SK-N-SH (cell line): ENCODE measurements at regions not wholly inside any gene's neighbourhood (a gene's known extent, or its start where the extent isn't known, plus 50 kb on each side); places are given as distances from the start of the nearest gene placed in this dataset.

Source experiments
- CTCF ChIA-PET: fragments of 300-600, 350-600 bp; formaldehyde crosslinking; extraction: SDS; loops from one replicate; lab custom pipeline; 2021; lab: Yijun Ruan, JAX
- POLR2A ChIA-PET: fragments of 350-600 bp; sonication (Branson Sonifier 250); formaldehyde crosslinking; extraction: SDS; loops from one replicate; lab custom pipeline; 2020; ENCODE audit warnings: antibody characterized with exemption, inconsistent platforms; lab: Yijun Ruan, JAX
- DNase-seq: peaks from one replicate; pipeline ENCODE4 v3.0.0; 2012
- H2AFZ ChIP-seq: fragments of 200-600 bp; sonication (generic); 2 replicates; pipeline ENCODE4 v1.8.1; 2016; ENCODE audit warnings: antibody characterized with exemption, mild to moderate bottlenecking, low read depth
- H3F3A ChIP-seq: fragments of 200-600 bp; sonication (generic); replicated peaks from 2 replicates; pipeline ENCODE3; 2016; ENCODE audit warnings: antibody characterized with exemption, mild to moderate bottlenecking; ENCODE audit not compliant: insufficient read depth
- H3K27ac ChIP-seq, 2 experiments: fragments of 200-500 bp in 1 of 2; fragments of 200-600 bp in 1 of 2; sonication (Bioruptor generic) in 1 of 2; sonication (generic), shearing (Covaris generic) in 1 of 2; 2 replicates each; pipeline versions ENCODE4 v1.5.1 to v1.6.1; 2014 to 2016; ENCODE audit warnings: low read depth in 2 of 2, inconsistent platforms in 1 of 2, low read length in 1 of 2, mild to moderate bottlenecking in 1 of 2, mixed read lengths in 1 of 2
- H3K27me3 ChIP-seq: fragments of 200-600 bp; sonication (generic), shearing (Covaris generic); 2 replicates; pipeline ENCODE4 v1.6.1; 2016; ENCODE audit warnings: mixed run types; ENCODE audit not compliant: insufficient read depth
- H3K36me3 ChIP-seq, 2 experiments: fragments of 200-500 bp in 1 of 2; fragments of 200-600 bp in 1 of 2; sonication (Bioruptor generic) in 1 of 2; sonication (generic) in 1 of 2; replicated peaks in 1 of 2; 2 replicates each; pipeline versions ENCODE3 to v1.5.1; 2014 to 2016; ENCODE audit warnings: low read length in 1 of 2, mild to moderate bottlenecking in 1 of 2; ENCODE audit not compliant: insufficient read depth in 2 of 2, control insufficient read depth in 1 of 2
- H3K4me1 ChIP-seq, 2 experiments: fragments of 200-500 bp in 1 of 2; fragments of 200-600 bp in 1 of 2; sonication (Bioruptor generic) in 1 of 2; sonication (generic), shearing (Covaris generic) in 1 of 2; 2 replicates each; pipeline versions ENCODE4 v1.5.1 to v1.6.1; 2014 to 2016; ENCODE audit warnings: low read depth in 1 of 2, low read length in 1 of 2, mixed run types in 1 of 2; ENCODE audit not compliant: insufficient read depth in 2 of 2, control insufficient read depth in 1 of 2
- H3K4me2 ChIP-seq: fragments of 200-600 bp; sonication (generic), shearing (Covaris generic); 2 replicates; pipeline ENCODE4 v1.6.1; 2017; ENCODE audit warnings: mixed run types
- H3K4me3 ChIP-seq, 2 experiments: fragments of 200-500 bp in 1 of 2; fragments of 200-600 bp in 1 of 2; sonication (Bioruptor generic) in 1 of 2; sonication (generic), shearing (Covaris generic) in 1 of 2; 2 replicates each; pipeline versions ENCODE4 v1.5.1 to v1.8.1; 2014 to 2016; ENCODE audit warnings: low read depth in 2 of 2, inconsistent platforms in 1 of 2, low read length in 1 of 2, mild to moderate bottlenecking in 1 of 2, mixed read lengths in 1 of 2, moderate library complexity in 1 of 2
- H3K79me2 ChIP-seq: fragments of 200-600 bp; sonication (generic); 2 replicates; pipeline ENCODE4 v1.8.1; 2017; ENCODE audit warnings: mild to moderate bottlenecking; ENCODE audit not compliant: insufficient read depth
- H3K9ac ChIP-seq: fragments of 200-600 bp; sonication (generic); 2 replicates; pipeline ENCODE4 v1.6.1; 2017; ENCODE audit warnings: mixed run types
- H3K9me2 ChIP-seq: fragments of 200-600 bp; sonication (generic); 2 replicates; pipeline ENCODE4 v1.6.1; 2017; ENCODE audit warnings: mixed run types
- H3K9me3 ChIP-seq: fragments of 200-600 bp; sonication (generic); 2 replicates; pipeline ENCODE4 v1.6.1; 2017; ENCODE audit warnings: mixed run types, mild to moderate bottlenecking, moderate library complexity
- H4K20me1 ChIP-seq: fragments of 200-600 bp; sonication (generic); 2 replicates; pipeline ENCODE4 v1.6.1; 2017; ENCODE audit warnings: mild to moderate bottlenecking, mixed run types; ENCODE audit not compliant: insufficient read depth
- ELF1 ChIP-seq: IDR thresholded peaks from 2 replicates; pipeline ENCODE4 v1.4.0; 2012
- EZH2phosphoT487 ChIP-seq: fragments of 200-600 bp; sonication (generic); IDR thresholded peaks from 2 replicates; pipeline ENCODE4 v1.6.1; 2017; ENCODE audit warnings: low read depth, mixed run types, mild to moderate bottlenecking, antibody characterized with exemption, moderate library complexity, borderline replicate concordance
- FOXM1 ChIP-seq: IDR thresholded peaks from 2 replicates; pipeline ENCODE4 v1.4.0; 2012; ENCODE audit warnings: low read depth, mild to moderate bottlenecking
- GATA2 ChIP-seq: sonication (generic); formaldehyde crosslinking; IDR thresholded peaks from 2 replicates; pipeline ENCODE4 v1.5.0; 2020; ENCODE audit warnings: mild to moderate bottlenecking, missing genetic modification reagents
- IRF3 ChIP-seq: fragments of 150-350 bp; IDR thresholded peaks from 2 replicates; pipeline ENCODE4 v1.6.1; 2016; ENCODE audit warnings: mild to moderate bottlenecking, low read depth, low read length
- MEF2A ChIP-seq: IDR thresholded peaks from 2 replicates; pipeline ENCODE4 v1.4.0; 2012; ENCODE audit warnings: low read depth, borderline replicate concordance
- MXI1 ChIP-seq: IDR thresholded peaks from 2 replicates; pipeline ENCODE4 v1.6.1; 2012; ENCODE audit warnings: mild to moderate bottlenecking, low read depth, low read length, improper control_type of control experiment
- NRF1 ChIP-seq: IDR thresholded peaks from 2 replicates; pipeline ENCODE4 v1.6.1; 2012; ENCODE audit warnings: low read depth, mild to moderate bottlenecking, low read length
- POLR2AphosphoS5 ChIP-seq: IDR thresholded peaks from 2 replicates; pipeline ENCODE4 v1.6.1; 2012; ENCODE audit warnings: low read depth, low read length
- RFX5 ChIP-seq: IDR thresholded peaks from 2 replicates; pipeline ENCODE4 v1.6.1; 2012; ENCODE audit warnings: mild to moderate bottlenecking, improper control_type of control experiment, low read length
- TAF1 ChIP-seq: IDR thresholded peaks from 2 replicates; pipeline ENCODE4 v1.6.1; 2012; ENCODE audit warnings: low read depth, mild to moderate bottlenecking, low read length, moderate library complexity, borderline replicate concordance
- USF2 ChIP-seq: fragments of 150-350 bp; IDR thresholded peaks from 2 replicates; pipeline ENCODE4 v1.6.1; 2017; ENCODE audit warnings: antibody characterized with exemption, low read length, low read depth, borderline replicate concordance
- ZBTB33 ChIP-seq: IDR thresholded peaks from 2 replicates; pipeline ENCODE4 v1.4.0; 2012; ENCODE audit warnings: low read depth, borderline replicate concordance
- WGBS: methylation state at CpG from one replicate; pipeline ENCODE4 v1.1.6; 2017; ENCODE audit warnings: low lambda C conversion rate; 5-methylcytosine and 5-hydroxymethylcytosine counted together
- TF ChIP-seq, protein P1 (sequence below): IDR thresholded peaks from 2 replicates; pipeline ENCODE4 v1.4.0; 2012; ENCODE audit warnings: low read depth, borderline replicate concordance
- TF ChIP-seq, protein P2 (sequence below): IDR thresholded peaks from 2 replicates; pipeline ENCODE4; 2012

GRCh38 chr6:159331451-159331850 is 162.3 kb downstream of the FNDC1 start:
- Histone ChIP-seq H3K27ac (no peak overlapping the region), H3F3A (no peaks in the 10 kb centered on the region), H3K9me2 (no peaks in the 10 kb centered on the region), H3K4me2 (no peak overlapping the region), H3K36me3 (no peaks in the 10 kb centered on the region), H3K9ac (no peak overlapping the region), H3K4me3 (no peak overlapping the region), H3K79me2 (no peaks in the 10 kb centered on the region), H3K4me1 (no peaks in the 10 kb centered on the region), H3K9me3 (no peaks in the 10 kb centered on the region), H3K27me3 (no peaks in the 10 kb centered on the region; the same call in 1 of the 2 replicates), H2AFZ (no peak overlapping the region), H4K20me1 (no peaks in the 10 kb centered on the region)
- TF ChIP-seq ELF1 (no peak), MXI1 (no peak), ZBTB33 (no peak), RFX5 (no peak), FOXM1 (no peak), USF2 (no peak), POLR2AphosphoS5 (no peak), NRF1 (no peak), EZH2phosphoT487 (no peak)
- TF ChIP-seq, protein P1, sequence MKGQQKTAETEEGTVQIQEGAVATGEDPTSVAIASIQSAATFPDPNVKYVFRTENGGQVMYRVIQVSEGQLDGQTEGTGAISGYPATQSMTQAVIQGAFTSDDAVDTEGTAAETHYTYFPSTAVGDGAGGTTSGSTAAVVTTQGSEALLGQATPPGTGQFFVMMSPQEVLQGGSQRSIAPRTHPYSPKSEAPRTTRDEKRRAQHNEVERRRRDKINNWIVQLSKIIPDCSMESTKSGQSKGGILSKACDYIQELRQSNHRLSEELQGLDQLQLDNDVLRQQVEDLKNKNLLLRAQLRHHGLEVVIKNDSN = no peak
- TF ChIP-seq, protein P2, sequence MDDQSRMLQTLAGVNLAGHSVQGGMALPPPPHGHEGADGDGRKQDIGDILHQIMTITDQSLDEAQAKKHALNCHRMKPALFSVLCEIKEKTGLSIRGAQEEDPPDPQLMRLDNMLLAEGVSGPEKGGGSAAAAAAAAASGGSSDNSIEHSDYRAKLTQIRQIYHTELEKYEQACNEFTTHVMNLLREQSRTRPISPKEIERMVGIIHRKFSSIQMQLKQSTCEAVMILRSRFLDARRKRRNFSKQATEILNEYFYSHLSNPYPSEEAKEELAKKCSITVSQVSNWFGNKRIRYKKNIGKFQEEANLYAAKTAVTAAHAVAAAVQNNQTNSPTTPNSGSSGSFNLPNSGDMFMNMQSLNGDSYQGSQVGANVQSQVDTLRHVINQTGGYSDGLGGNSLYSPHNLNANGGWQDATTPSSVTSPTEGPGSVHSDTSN = no peak
- WGBS = 15% methylated on average over 2 of the region's 2 CpGs
- ChIA-PET CTCF (interaction anchor here (1.8 kb wide), 1 partner anchor 79 kb away, joined by 4 read pairs; no protein-coding TSS in a partner anchor), POLR2A (no interaction called here)
- no peak for DNase-seq

GRCh38 chr6:159329081-159329480 is 159.9 kb downstream of the FNDC1 start:
- ChIA-PET POLR2A (no interaction called here), CTCF (interaction anchor here (0.9 to 1.3 kb wide), 2 partner anchors 76 to 357 kb away, joined by 3 to 5 read pairs; no protein-coding TSS in a partner anchor)
- WGBS = 6% methylated on average over 2 of the region's 4 CpGs
- H3K4me3 ChIP-seq = no peak overlapping the region
- no peaks in the 10 kb centered on the region for H3K4me1 ChIP-seq
- no peaks in the 10 kb centered on the region for H3K79me2 ChIP-seq
- H4K20me1 ChIP-seq = no peaks in the 10 kb centered on the region
- H3K9me2 ChIP-seq = no peaks in the 10 kb centered on the region
- no peaks in the 10 kb centered on the region for H3K36me3 ChIP-seq
- H3K27ac ChIP-seq = no peak overlapping the region
- DNase-seq = no peak
- no peaks in the 10 kb centered on the region; the same call in 1 of the 2 replicates for H3K27me3 ChIP-seq
- H3K4me2 ChIP-seq = no peak overlapping the region
- H2AFZ ChIP-seq = no peak overlapping the region
- H3K9me3 ChIP-seq = no peaks in the 10 kb centered on the region
- H3F3A ChIP-seq = no peaks in the 10 kb centered on the region
- H3K9ac ChIP-seq = no peak overlapping the region
- TF ChIP-seq IRF3 (no peak), TAF1 (no peak), MEF2A (no peak), GATA2 (CRISPR knock-in tag) (no peak), RFX5 (no peak), ZBTB33 (no peak)
- TF ChIP-seq, protein P2 = no peak
